ENCODE measurements at regions not wholly inside any gene's neighbourhood (a gene's known extent, or its start where the extent isn't known, plus 50 kb on each side); places are given as distances from the start of the nearest gene placed in this dataset.

DNA sequence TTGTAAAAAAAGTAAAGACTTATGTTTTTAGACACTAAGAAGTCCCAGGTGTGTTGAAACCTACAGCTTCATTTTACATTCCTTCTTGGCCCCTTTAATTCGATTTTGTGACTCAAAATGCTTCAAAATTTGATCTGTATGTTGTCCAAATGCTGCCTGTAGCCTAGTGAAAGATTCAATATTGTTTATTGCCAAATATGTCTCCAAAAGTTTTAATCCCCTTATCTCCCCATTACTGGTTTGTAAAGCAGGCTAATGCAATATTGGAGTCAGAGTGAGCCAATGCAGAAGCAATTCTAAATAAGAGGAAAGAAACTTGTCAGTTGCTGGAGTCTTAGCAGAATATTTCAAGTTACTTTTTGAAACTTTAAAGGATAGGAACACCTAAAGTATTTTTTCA, 287.0 kb upstream of the ZC3H15 start:
- Histone ChIP-seq H3K27me3 (no peaks in the 10 kb centered on the region), H3K27ac (no peak overlapping the region), H3K4me1 (no peaks in the 10 kb centered on the region), H3K36me3 (replicated peaks in 1 of 2; ENCODE audit: insufficient read depth in 1 of 2, low read depth in 2 of 2) (no peaks in the 10 kb centered on the region), H3K4me3 (no peak overlapping the region), H3K9me3 (no peaks in the 10 kb centered on the region)
- TF ChIP-seq, protein P1, sequence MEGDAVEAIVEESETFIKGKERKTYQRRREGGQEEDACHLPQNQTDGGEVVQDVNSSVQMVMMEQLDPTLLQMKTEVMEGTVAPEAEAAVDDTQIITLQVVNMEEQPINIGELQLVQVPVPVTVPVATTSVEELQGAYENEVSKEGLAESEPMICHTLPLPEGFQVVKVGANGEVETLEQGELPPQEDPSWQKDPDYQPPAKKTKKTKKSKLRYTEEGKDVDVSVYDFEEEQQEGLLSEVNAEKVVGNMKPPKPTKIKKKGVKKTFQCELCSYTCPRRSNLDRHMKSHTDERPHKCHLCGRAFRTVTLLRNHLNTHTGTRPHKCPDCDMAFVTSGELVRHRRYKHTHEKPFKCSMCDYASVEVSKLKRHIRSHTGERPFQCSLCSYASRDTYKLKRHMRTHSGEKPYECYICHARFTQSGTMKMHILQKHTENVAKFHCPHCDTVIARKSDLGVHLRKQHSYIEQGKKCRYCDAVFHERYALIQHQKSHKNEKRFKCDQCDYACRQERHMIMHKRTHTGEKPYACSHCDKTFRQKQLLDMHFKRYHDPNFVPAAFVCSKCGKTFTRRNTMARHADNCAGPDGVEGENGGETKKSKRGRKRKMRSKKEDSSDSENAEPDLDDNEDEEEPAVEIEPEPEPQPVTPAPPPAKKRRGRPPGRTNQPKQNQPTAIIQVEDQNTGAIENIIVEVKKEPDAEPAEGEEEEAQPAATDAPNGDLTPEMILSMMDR (IDR thresholded peaks at IDR 0.05): no peak
- TF ChIP-seq POLR2A (IDR thresholded peaks at IDR 0.05): no peak
- no peak for ATAC-seq
- DNase-seq: no peak
- WGBS, 2 donors: 53 to 69% methylated on average over 1 of the region's 1 CpG
- intact Hi-C loops (cut with DNase I): no loop called here

DNA sequence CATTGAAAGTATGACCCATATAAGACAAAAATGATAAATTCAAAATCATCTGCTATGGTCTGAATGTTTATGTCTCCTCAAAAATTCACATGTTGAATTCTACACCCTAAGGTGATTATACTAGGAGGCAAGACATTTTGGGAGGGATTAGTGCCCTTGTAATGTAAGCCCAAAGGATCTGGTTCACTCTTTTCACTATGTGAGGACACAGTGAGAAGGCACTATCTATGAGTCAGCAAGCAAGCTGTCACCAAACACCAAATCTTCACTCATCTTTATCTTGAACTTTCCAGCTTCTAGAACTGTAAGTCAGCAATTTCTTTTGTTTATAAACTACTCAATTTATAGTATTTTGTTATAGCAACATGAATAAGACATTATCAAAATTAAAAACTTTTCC, 284.7 kb upstream of the ZC3H15 start:
- Histone ChIP-seq H3K27me3 (no peaks in the 10 kb centered on the region), H3K4me1 (no peaks in the 10 kb centered on the region), H3K4me3 (no peak overlapping the region), H3K36me3 (replicated peaks in 1 of 2; ENCODE audit: insufficient read depth in 1 of 2, low read depth in 2 of 2) (no peaks in the 10 kb centered on the region), H3K9me3 (no peaks in the 10 kb centered on the region), H3K27ac (no peak overlapping the region)
- intact Hi-C loops (cut with DNase I): no loop called here
- ATAC-seq (no peak), DNase-seq (no peak)
- TF ChIP-seq, protein P1 (IDR thresholded peaks at IDR 0.05): no peak
- TF ChIP-seq POLR2A (IDR thresholded peaks at IDR 0.05): no peak

DNA sequence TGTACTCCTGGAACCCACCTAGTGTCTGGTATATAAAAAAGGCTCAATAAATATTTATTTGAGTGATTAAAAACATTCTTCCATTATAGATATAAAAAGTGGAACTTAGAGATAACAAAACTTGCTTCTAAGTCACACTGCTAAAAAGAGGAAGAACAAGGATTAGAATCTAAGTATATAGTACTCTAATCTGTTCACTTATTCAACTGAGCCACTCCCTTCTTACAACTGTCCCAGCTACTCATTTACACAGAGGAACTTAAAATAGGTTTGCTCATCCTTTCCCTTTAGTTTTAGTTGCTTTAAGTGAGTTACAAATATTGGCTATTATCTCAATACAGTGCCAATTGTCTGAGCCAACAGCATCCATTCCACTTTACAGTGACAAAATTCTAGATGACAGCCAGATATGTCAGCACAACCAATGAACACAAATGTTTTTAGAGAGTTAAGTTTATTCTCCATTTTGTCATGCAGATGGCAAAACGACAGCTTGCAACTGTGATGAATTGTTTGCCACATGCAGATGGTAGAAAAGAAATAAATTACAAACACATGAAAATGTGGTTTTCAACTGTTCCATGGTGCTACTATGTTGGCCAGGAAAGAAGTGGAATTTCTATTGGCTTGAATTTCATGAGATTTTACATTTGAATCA, 280.7 kb upstream of the ZC3H15 start:
- intact Hi-C loops (cut with DNase I): no loop called here
- no peak overlapping the region for H3K4me3 ChIP-seq
- H3K27me3 ChIP-seq: no peaks in the 10 kb centered on the region
- H3K27ac ChIP-seq: no peak overlapping the region
- WGBS, 2 donors: 37 to 50% methylated on average over 1 of the region's 1 CpG
- H3K4me1 ChIP-seq: no peaks in the 10 kb centered on the region
- TF ChIP-seq POLR2A (IDR thresholded peaks at IDR 0.05): no peak
- TF ChIP-seq, protein P1 (IDR thresholded peaks at IDR 0.05): no peak
- no peaks in the 10 kb centered on the region for H3K36me3 ChIP-seq (replicated peaks in 1 of 2; ENCODE audit: insufficient read depth in 1 of 2, low read depth in 2 of 2)
- no peaks in the 10 kb centered on the region for H3K9me3 ChIP-seq
- ATAC-seq (no peak), DNase-seq (no peak)

DNA sequence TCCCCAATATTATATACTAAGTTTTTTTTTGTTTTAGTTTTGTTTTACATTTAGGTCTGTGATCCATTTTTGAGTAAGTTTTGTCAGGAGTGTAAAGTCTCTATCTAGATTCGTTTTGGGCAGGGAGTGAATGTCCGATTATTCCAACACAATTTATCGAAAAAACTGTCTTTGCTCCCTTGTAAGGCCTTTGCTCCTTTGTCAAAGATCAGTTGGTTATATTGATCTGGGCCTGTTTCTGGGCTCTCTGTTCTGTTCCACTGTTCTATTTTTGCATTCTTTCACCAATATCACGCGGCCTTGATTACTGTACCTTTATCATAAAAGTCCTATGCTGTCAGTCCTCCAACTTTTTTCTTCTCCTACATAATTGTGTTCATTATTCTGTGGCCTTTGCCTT, 276.5 kb upstream of the ZC3H15 start:
- Histone ChIP-seq H3K36me3 (replicated peaks in 1 of 2; ENCODE audit: insufficient read depth in 1 of 2, low read depth in 2 of 2) (no peaks in the 10 kb centered on the region), H3K4me3 (no peak overlapping the region), H3K4me1 (no peaks in the 10 kb centered on the region), H3K27me3 (no peaks in the 10 kb centered on the region), H3K27ac (no peak overlapping the region), H3K9me3 (no peaks in the 10 kb centered on the region)
- WGBS, 2 donors: 85 to 87% methylated on average over 5 of the region's 5 CpGs
- intact Hi-C loops (cut with DNase I): no loop called here
- ATAC-seq (no peak), DNase-seq (no peak)
- no peak for TF ChIP-seq POLR2A (IDR thresholded peaks at IDR 0.05)
- TF ChIP-seq, protein P1 (IDR thresholded peaks at IDR 0.05): no peak

DNA sequence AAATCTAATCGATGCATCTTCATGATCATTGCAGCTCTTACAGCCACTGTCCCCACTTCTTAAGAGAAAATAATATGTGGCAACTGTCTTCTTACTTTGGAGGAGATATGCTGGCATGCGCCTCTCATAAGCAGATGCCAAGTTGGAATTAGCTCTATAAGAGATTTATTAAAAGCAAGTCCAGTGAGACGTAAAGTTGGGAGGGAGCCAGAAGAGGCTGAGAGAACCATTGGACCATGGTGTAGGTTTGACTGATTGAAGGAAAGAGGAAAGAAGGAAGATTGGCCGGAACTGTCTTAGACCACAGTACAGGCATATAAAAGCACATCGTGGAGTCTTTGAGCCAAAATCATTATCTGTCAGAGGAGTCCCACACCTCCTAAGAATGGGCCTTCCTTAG, 265.7 kb upstream of the ZC3H15 start:
- Histone ChIP-seq H3K36me3 (replicated peaks in 1 of 2; ENCODE audit: insufficient read depth in 1 of 2, low read depth in 2 of 2) (no peaks in the 10 kb centered on the region), H3K4me1 (no peaks in the 10 kb centered on the region), H3K27ac (no peak overlapping the region), H3K4me3 (no peak overlapping the region), H3K9me3 (no peaks in the 10 kb centered on the region), H3K27me3 (no peaks in the 10 kb centered on the region)
- TF ChIP-seq, protein P1 (IDR thresholded peaks at IDR 0.05): no peak
- TF ChIP-seq POLR2A (IDR thresholded peaks at IDR 0.05): no peak
- 81 to 92% methylated on average over 5 of the region's 5 CpGs for WGBS, 2 donors
- DNase-seq: no peak
- ATAC-seq: no peak
- intact Hi-C loops (cut with DNase I): no loop called here

Data from body of pancreas (tissue), 4 donors.